Activated CD8-positive, alpha-beta memory T cell treated with anti-CD3 and anti-CD28 coated beads, Interleukin-2, amount 50 U/mL, for 48 hours (primary cell): ENCODE measurements at regions not wholly inside any gene's neighbourhood (a gene's known extent, or its start where the extent isn't known, plus 50 kb on each side); places are given as distances from the start of the nearest gene placed in this dataset.
"Not testable (repeated sequence)": the region's sequence is repeated elsewhere in the genome, so short reads cannot be mapped to it uniquely, and the experiment has no call there.

Source experiments
- DNase-seq: peaks from one replicate; pipeline ENCODE4 v3.0.0-alpha.2; 2020

- DNase-seq: no peak
These were observed 230.8 kb upstream of the IRX4 start for GRCh38 chr5:2113348-2114131.

GRCh38 chr5:2112173-2113025 is 229.7 kb upstream of the IRX4 start:
- DNase-seq: no peak

GRCh38 chr5:2111569-2112105 is 228.9 kb upstream of the IRX4 start:
- no peak for DNase-seq

- DNase-seq: no peak
These were observed 228.3 kb upstream of the IRX4 start for GRCh38 chr5:2110934-2111462.

- DNase-seq: no peak
These were observed 227.6 kb upstream of the IRX4 start for GRCh38 chr5:2110137-2110933.

GRCh38 chr5:2109566-2109965 is 226.8 kb upstream of the IRX4 start:
- DNase-seq: no peak

GRCh38 chr5:2106721-2107120 is 224.0 kb upstream of the IRX4 start:
- DNase-seq: no peak

- no peak for DNase-seq
These were observed 222.4 kb upstream of the IRX4 start for GRCh38 chr5:2105141-2105540.

GRCh38 chr5:2103940-2104339 is 221.2 kb upstream of the IRX4 start:
- no peak for DNase-seq

- no peak for DNase-seq
These were observed 220.4 kb upstream of the IRX4 start for GRCh38 chr5:2102819-2103776.

GRCh38 chr5:2101685-2102084 is 219.0 kb upstream of the IRX4 start:
- no peak for DNase-seq

GRCh38 chr5:2096887-2097505 is 214.3 kb upstream of the IRX4 start:
- no peak for DNase-seq

- DNase-seq: no peak
These were observed 212.3 kb upstream of the IRX4 start for GRCh38 chr5:2095011-2095410.

- no peak for DNase-seq
These were observed 211.9 kb upstream of the IRX4 start for GRCh38 chr5:2094616-2094995.

GRCh38 chr5:2093859-2094615 is 211.3 kb upstream of the IRX4 start:
- DNase-seq: no peak

GRCh38 chr5:2091921-2092320 is 209.2 kb upstream of the IRX4 start:
- no peak for DNase-seq

- DNase-seq: no peak
These were observed 205.3 kb upstream of the IRX4 start for GRCh38 chr5:2087980-2088379.

GRCh38 chr5:2075365-2075764 is 192.6 kb upstream of the IRX4 start:
- DNase-seq: no peak

GRCh38 chr5:2071562-2071961 is 188.8 kb upstream of the IRX4 start:
- DNase-seq: no peak

GRCh38 chr5:2070787-2071186 is 188.1 kb upstream of the IRX4 start:
- not testable (repeated sequence) for DNase-seq
